Mesendoderm (in vitro differentiated cells): ENCODE measurements at regions not wholly inside any gene's neighbourhood (a gene's known extent, or its start where the extent isn't known, plus 50 kb on each side); places are given as distances from the start of the nearest gene placed in this dataset.

Experiments used
- DNase-seq: peaks from one replicate; pipeline ENCODE4 v3.0.0; 2013
- H2AK5ac ChIP-seq: 2 replicates; pipeline ENCODE4 v1.6.1; 2013; ENCODE audit warnings: low read length, inconsistent platforms
- H2BK120ac ChIP-seq: 2 replicates; pipeline ENCODE4 v1.6.1; 2013; ENCODE audit warnings: low read depth, mild to moderate bottlenecking, low read length, moderate library complexity, mixed read lengths
- H2BK15ac ChIP-seq: replicated peaks from 2 replicates; pipeline ENCODE4 v1.6.1; 2013; ENCODE audit warnings: low read depth, mild to moderate bottlenecking, moderate library complexity
- H2BK5ac ChIP-seq: 2 replicates; pipeline ENCODE4 v1.6.1; 2013; ENCODE audit warnings: low read length, inconsistent platforms
- H3K18ac ChIP-seq: 2 replicates; pipeline ENCODE4 v1.6.1; 2013; ENCODE audit warnings: mild to moderate bottlenecking, low read length, mixed read lengths
- H3K23ac ChIP-seq: one replicate; pipeline ENCODE4 v1.6.1; 2013; ENCODE audit warnings: low read length
- H3K27ac ChIP-seq: 2 replicates; pipeline ENCODE4 v1.5.1; 2013; ENCODE audit warnings: low read depth, mild to moderate bottlenecking, inconsistent platforms, low read length, moderate library complexity
- H3K27me3 ChIP-seq: 2 replicates; pipeline ENCODE4 v1.6.1; 2013; ENCODE audit warnings: low read length, control low read depth, mild to moderate bottlenecking, inconsistent platforms; ENCODE audit not compliant: insufficient read depth, poor library complexity
- H3K36me3 ChIP-seq: 2 replicates; pipeline ENCODE4 v1.6.1; 2013; ENCODE audit warnings: low read length, inconsistent platforms; ENCODE audit not compliant: control insufficient read depth, insufficient read depth
- H3K4ac ChIP-seq: one replicate; pipeline ENCODE4 v1.6.1; 2013; ENCODE audit warnings: low read depth, mild to moderate bottlenecking, low read length, moderate library complexity
- H3K4me1 ChIP-seq: 2 replicates; pipeline ENCODE4 v1.6.1; 2013; ENCODE audit warnings: low read depth, low read length, inconsistent platforms; ENCODE audit not compliant: control insufficient read depth
- H3K4me2 ChIP-seq: 2 replicates; pipeline ENCODE4 v1.6.1; 2013; ENCODE audit warnings: low read length
- H3K4me3 ChIP-seq: 2 replicates; pipeline ENCODE4 v1.5.1; 2013; ENCODE audit warnings: mild to moderate bottlenecking, low read length
- H3K56ac ChIP-seq: one replicate; pipeline ENCODE4 v1.6.1; 2013; ENCODE audit warnings: low read length
- H3K79me1 ChIP-seq: 2 replicates; pipeline ENCODE4 v1.6.1; 2013; ENCODE audit warnings: low read length, inconsistent platforms
- H3K79me2 ChIP-seq: 2 replicates; pipeline ENCODE4 v1.6.1; 2013; ENCODE audit warnings: mild to moderate bottlenecking, low read length; ENCODE audit not compliant: control insufficient read depth, insufficient read depth
- H3K9ac ChIP-seq: 2 replicates; pipeline ENCODE4 v1.6.1; 2013; ENCODE audit warnings: low read length, inconsistent platforms
- H4K5ac ChIP-seq: one replicate; pipeline ENCODE4 v1.6.1; 2013; ENCODE audit warnings: low read length
- H4K8ac ChIP-seq: one replicate; pipeline ENCODE4 v1.6.1; 2013; ENCODE audit warnings: low read depth, mild to moderate bottlenecking, control low read depth, low read length, moderate library complexity
- WGBS: extraction: QIAGEN DNeasy Blood & Tissue Kit; methylation state at CpG from one replicate; pipeline ENCODE4 v1.1.7; 2013; ENCODE audit warnings: low lambda C conversion rate, missing lambda C conversion rate; ENCODE audit not compliant: insufficient coverage; ENCODE audit errors: extremely low coverage; 5-methylcytosine and 5-hydroxymethylcytosine counted together

GRCh38 chr1:60757485-60757884, 324.9 kb upstream of the NFIA start:
- Histone ChIP-seq H3K4ac (no peak overlapping the region), H3K56ac (no peak overlapping the region), H3K36me3 (no peaks in the 10 kb centered on the region), H3K27ac (no peak overlapping the region), H3K4me2 (no peak overlapping the region), H3K4me1 (no peaks in the 10 kb centered on the region), H2BK120ac (no peak overlapping the region), H2BK5ac (no peak overlapping the region), H2BK15ac (no peak overlapping the region), H2AK5ac (no peak overlapping the region), H3K18ac (no peak overlapping the region), H4K5ac (no peak overlapping the region), H3K27me3 (no peaks in the 10 kb centered on the region), H3K79me2 (no peaks in the 10 kb centered on the region), H3K9ac (no peak overlapping the region), H4K8ac (no peak overlapping the region), H3K4me3 (no peak overlapping the region), H3K79me1 (no peaks in the 10 kb centered on the region), H3K23ac (no peak overlapping the region)
- no peak for DNase-seq
- no CpG with 5 or more reads among the region's 3 CpGs for WGBS

GRCh38 chr1:60753036-60753900, 329.1 kb upstream of the NFIA start:
- Histone ChIP-seq H3K18ac (no peak overlapping the region), H3K36me3 (no peaks in the 10 kb centered on the region), H3K4me3 (no peak overlapping the region), H3K27ac (no peak overlapping the region), H3K79me1 (no peaks in the 10 kb centered on the region), H3K9ac (no peak overlapping the region), H2BK5ac (no peak overlapping the region), H4K8ac (no peak overlapping the region), H3K4me2 (no peak overlapping the region), H2AK5ac (no peak overlapping the region), H3K56ac (no peak overlapping the region), H3K4ac (no peak overlapping the region), H3K23ac (no peak overlapping the region), H3K27me3 (no peaks in the 10 kb centered on the region), H3K79me2 (no peaks in the 10 kb centered on the region), H2BK120ac (no peak overlapping the region), H4K5ac (no peak overlapping the region), H2BK15ac (no peak overlapping the region), H3K4me1 (no peaks in the 10 kb centered on the region)
- DNase-seq: no peak
- WGBS: no CpG with 5 or more reads among the region's 9 CpGs

- Histone ChIP-seq H3K56ac (no peak overlapping the region), H2AK5ac (no peak overlapping the region), H2BK15ac (no peak overlapping the region), H3K79me2 (no peaks in the 10 kb centered on the region), H3K23ac (no peak overlapping the region), H3K36me3 (no peaks in the 10 kb centered on the region), H3K9ac (no peak overlapping the region), H3K79me1 (no peaks in the 10 kb centered on the region), H3K4me2 (no peak overlapping the region), H3K18ac (no peak overlapping the region), H3K27ac (no peak overlapping the region), H3K4me1 (no peaks in the 10 kb centered on the region), H3K27me3 (no peaks in the 10 kb centered on the region), H2BK5ac (no peak overlapping the region), H3K4me3 (no peak overlapping the region), H4K5ac (no peak overlapping the region), H2BK120ac (no peak overlapping the region), H4K8ac (no peak overlapping the region), H3K4ac (no peak overlapping the region)
- no peak for DNase-seq
- WGBS: no CpG with 5 or more reads among the region's 1 CpG
These were observed 331.1 kb upstream of the NFIA start for GRCh38 chr1:60751306-60751705.

- no peak overlapping the region for H3K56ac ChIP-seq
- no peaks in the 10 kb centered on the region for H3K36me3 ChIP-seq
- H4K8ac ChIP-seq: no peak overlapping the region
- no peak overlapping the region for H2BK120ac ChIP-seq
- H2BK15ac ChIP-seq: no peak overlapping the region
- H3K4ac ChIP-seq: no peak overlapping the region
- no peak overlapping the region for H3K23ac ChIP-seq
- no peaks in the 10 kb centered on the region for H3K79me2 ChIP-seq
- no peak overlapping the region for H3K4me3 ChIP-seq
- no peaks in the 10 kb centered on the region for H3K4me1 ChIP-seq
- no peak overlapping the region for H3K9ac ChIP-seq
- no peak overlapping the region for H4K5ac ChIP-seq
- no peak overlapping the region for H2AK5ac ChIP-seq
- no CpG with 5 or more reads among the region's 5 CpGs for WGBS
- no peak overlapping the region for H2BK5ac ChIP-seq
- no peak overlapping the region for H3K4me2 ChIP-seq
- no peaks in the 10 kb centered on the region for H3K79me1 ChIP-seq
- H3K27me3 ChIP-seq: no peaks in the 10 kb centered on the region
- H3K27ac ChIP-seq: no peak overlapping the region
- no peak for DNase-seq
- no peak overlapping the region for H3K18ac ChIP-seq
These were observed 335.0 kb upstream of the NFIA start for GRCh38 chr1:60747353-60747752.

GRCh38 chr1:60746278-60746791, 336.0 kb upstream of the NFIA start:
- no peak overlapping the region for H3K4me3 ChIP-seq
- H3K4me1 ChIP-seq: no peaks in the 10 kb centered on the region
- H4K8ac ChIP-seq: no peak overlapping the region
- no peaks in the 10 kb centered on the region for H3K79me1 ChIP-seq
- no peak overlapping the region for H2BK5ac ChIP-seq
- no peak overlapping the region for H3K4me2 ChIP-seq
- H2BK15ac ChIP-seq: no peak overlapping the region
- DNase-seq: no peak
- H3K56ac ChIP-seq: no peak overlapping the region
- H3K18ac ChIP-seq: no peak overlapping the region
- no peaks in the 10 kb centered on the region for H3K36me3 ChIP-seq
- H3K4ac ChIP-seq: no peak overlapping the region
- H3K27ac ChIP-seq: no peak overlapping the region
- no peak overlapping the region for H2BK120ac ChIP-seq
- H2AK5ac ChIP-seq: no peak overlapping the region
- H3K79me2 ChIP-seq: no peaks in the 10 kb centered on the region
- WGBS: no CpG with 5 or more reads among the region's 13 CpGs
- no peak overlapping the region for H4K5ac ChIP-seq
- no peak overlapping the region for H3K23ac ChIP-seq
- no peak overlapping the region for H3K9ac ChIP-seq
- H3K27me3 ChIP-seq: no peaks in the 10 kb centered on the region
